ENCODE measurements at regions not wholly inside any gene's neighbourhood (a gene's known extent, or its start where the extent isn't known, plus 50 kb on each side); places are given as distances from the start of the nearest gene placed in this dataset.

DNA sequence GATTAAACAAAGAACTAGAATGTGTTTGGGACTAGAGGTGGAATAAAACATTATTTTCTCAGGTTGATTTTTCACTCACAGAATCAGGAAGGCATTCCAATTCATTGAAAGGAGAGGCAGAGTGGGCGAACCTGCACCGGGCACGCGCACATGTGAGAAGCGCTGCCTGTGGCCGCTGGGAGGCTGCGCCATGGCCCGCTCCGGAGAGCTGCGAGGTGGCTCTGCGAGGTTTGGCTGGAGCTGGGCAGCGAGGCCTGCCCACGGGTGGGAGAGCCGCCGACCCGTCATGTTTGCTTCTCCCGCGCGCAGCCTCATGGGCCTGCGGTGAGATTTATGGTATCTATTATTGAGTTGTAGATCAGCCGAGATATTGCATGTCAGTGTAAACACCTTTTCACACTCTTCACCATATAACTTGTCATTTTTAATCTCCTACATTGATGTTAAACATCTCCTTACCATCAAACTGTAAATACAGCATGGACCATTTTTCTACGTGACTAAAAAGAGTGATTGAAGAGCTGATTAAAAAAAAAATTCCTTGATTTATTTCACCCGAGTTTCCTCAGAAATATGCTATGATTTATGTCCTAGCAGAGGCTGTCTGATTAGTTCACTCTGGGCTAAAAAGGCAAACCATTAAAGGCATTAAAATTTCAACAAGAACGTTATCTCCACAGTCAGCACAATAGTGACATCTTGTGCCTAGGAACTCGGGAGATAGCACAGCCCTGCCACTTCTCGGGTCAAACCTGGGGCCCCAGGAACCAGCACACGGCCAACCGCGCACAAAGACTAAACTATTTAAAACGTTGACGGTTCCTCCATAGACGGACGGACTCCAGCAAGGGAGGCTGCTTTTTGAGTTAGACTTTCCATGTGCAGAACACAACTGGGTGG lies 96.6 kb upstream of the RNF32 start:
- Histone ChIP-seq H3K79me1 (ENCODE audit: low read depth in 1 of 2, low read length in 2 of 2) (no peaks in the 10 kb centered on the region), H3K4ac (ENCODE audit: low read depth, low read length) (no peak overlapping the region), H3K4me1 (ENCODE audit: control insufficient read depth, insufficient read depth, low read length) (no peaks in the 10 kb centered on the region), H4K20me1 (ENCODE audit: insufficient read depth, low read length) (no peaks in the 10 kb centered on the region), H3K27ac (ENCODE audit: insufficient read depth, low read length) (no peak overlapping the region), H3K9me1 (ENCODE audit: insufficient read depth, low read length) (no peaks in the 10 kb centered on the region), H3K27me3 (ENCODE audit: control insufficient read depth, insufficient read depth, low read length) (no peaks in the 10 kb centered on the region), H2BK5ac (ENCODE audit: low read depth, low read length, poor library complexity, severe bottlenecking) (no peak overlapping the region), H4K91ac (ENCODE audit: insufficient read depth, low read depth, low read length) (no peak overlapping the region), H2AFZ (replicated peaks; ENCODE audit: low read length, poor library complexity) (no peak overlapping the region), H2AK9ac (replicated peaks; ENCODE audit: low read depth, low read length, poor library complexity) (no peak overlapping the region), H3K23ac (ENCODE audit: low read depth, low read length) (no peak overlapping the region), H2BK15ac (ENCODE audit: low read depth, low read length) (no peak overlapping the region), H3K9me3 (ENCODE audit: control insufficient read depth, insufficient read depth, low read length) (peaks cover 10% of the 10 kb centered on the region; the same call in 1 of the 2 replicates), H3K18ac (ENCODE audit: low read depth, low read length) (no peak overlapping the region), H4K8ac (ENCODE audit: low read depth in 2 of 2, low read length in 2 of 2) (no peak overlapping the region), H3K56ac (ENCODE audit: extremely low read depth, insufficient read depth, low read length) (no peak overlapping the region), H3K14ac (replicated peaks; ENCODE audit: low read depth, low read length) (no peak overlapping the region), H3K36me3 (ENCODE audit: control insufficient read depth, insufficient read depth, low read length) (no peaks in the 10 kb centered on the region), H3K4me2 (ENCODE audit: low read depth, low read length) (no peak overlapping the region), H2AK5ac (ENCODE audit: low read depth, low read length) (no peak overlapping the region), H2BK20ac (ENCODE audit: low read depth, low read length) (no peak overlapping the region), H3K9ac (ENCODE audit: low read depth, low read length) (no peak overlapping the region), H2BK120ac (ENCODE audit: low read depth, low read length) (no peak overlapping the region), H3K4me3 (ENCODE audit: insufficient read depth, low read depth, low read length) (no peak overlapping the region), H4K5ac (ENCODE audit: low read depth, low read length) (no peak overlapping the region)
- ATAC-seq (ENCODE audit: low read depth), result no peak
- POLR2A ChIA-PET (ENCODE audit: unreplicated experiment), result no interaction called here
- intact Hi-C loops (cut with micrococcal nuclease) (no loop called here), dilution Hi-C loops (cut with HindIII; ENCODE audit: low sequenced_read_pairs, unreplicated experiment) (no loop called here), in situ Hi-C loops (cut with MboI; ENCODE audit: low sequenced_read_pairs) (no loop called here)
- DNase-seq, result no peak
- 66% methylated on average over 8 of the region's 33 CpGs; no CpG with 5 or more reads in 1 of the 2 experiments for WGBS, 2 experiments (ENCODE audit: extremely low coverage in 2 of 2, insufficient read length in 1 of 2)
- TF ChIP-seq CEBPB (IDR thresholded peaks at IDR 0.05; ENCODE audit: low read depth, low read length), result no peak
- no TSS peak for BruUV-seq (replicated peaks)
- CTCF ChIA-PET, result no interaction called here
